ENCODE measurements at regions not wholly inside any gene's neighbourhood (a gene's known extent, or its start where the extent isn't known, plus 50 kb on each side); places are given as distances from the start of the nearest gene placed in this dataset.
"Not testable (repeated sequence)": the region's sequence is repeated elsewhere in the genome, so short reads cannot be mapped to it uniquely, and the experiment has no call there.

DNA sequence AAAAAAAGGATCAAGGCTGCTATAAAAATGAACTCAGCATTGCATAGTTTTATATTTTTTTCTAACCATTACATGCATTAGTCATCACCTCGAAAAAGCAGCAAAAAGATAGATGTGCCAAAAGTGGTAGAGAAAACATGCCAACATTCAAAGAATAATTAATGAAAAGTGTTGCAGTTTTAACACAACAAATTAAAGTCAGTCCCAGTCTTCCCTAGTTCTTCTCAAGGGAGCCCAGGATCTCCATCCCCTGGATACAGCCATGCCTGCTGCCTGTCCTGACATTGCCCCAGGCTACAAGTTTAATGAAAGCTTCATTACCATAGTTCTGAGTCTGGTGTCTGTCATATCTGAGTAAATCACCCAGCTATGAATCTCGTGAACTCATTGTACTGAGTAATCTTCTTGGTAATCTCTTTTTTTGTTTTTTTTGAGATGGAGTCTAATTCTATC, 116.6 kb upstream of the KLF12 start:
- Mint-ChIP-seq H3K27me3 (peaks cover 11% of the 10 kb centered on the region), H3K4me3 (no peak overlapping the region), H3K9me3 (peaks cover 3% of the 10 kb centered on the region), H3K4me1 (no peaks in the 10 kb centered on the region), H3K27ac (no peak overlapping the region), H3K36me3 (no peaks in the 10 kb centered on the region)
- DNase-seq (ENCODE audit: low spot score in 2 of 2): no peak
- ATAC-seq (ENCODE audit: low read depth): no peak

DNA sequence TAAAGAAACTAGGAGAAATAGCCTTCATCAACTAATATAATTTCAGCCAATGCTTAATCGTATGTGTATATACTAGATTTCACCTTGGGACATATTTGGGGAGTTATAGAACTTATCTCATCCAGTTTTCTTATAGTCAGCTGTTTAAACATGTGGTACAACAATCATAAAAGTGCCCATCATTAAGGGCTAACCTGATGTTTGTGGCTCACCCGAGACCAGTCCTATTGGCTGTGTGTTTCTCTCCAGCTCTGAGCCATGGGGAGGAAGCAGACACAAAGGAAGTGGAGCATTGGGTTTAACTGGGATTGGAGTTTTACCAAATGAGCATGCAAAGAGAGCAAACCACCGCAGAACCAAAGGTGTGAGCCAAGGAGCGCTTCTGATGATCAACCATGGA, 114.3 kb upstream of the KLF12 start:
- H3K27ac Mint-ChIP-seq: no peak overlapping the region
- peaks cover 3% of the 10 kb centered on the region for H3K9me3 Mint-ChIP-seq
- no peak for DNase-seq (ENCODE audit: low spot score in 2 of 2)
- H3K4me1 Mint-ChIP-seq: no peaks in the 10 kb centered on the region
- ATAC-seq (ENCODE audit: low read depth): no peak
- peaks cover 10% of the 10 kb centered on the region for H3K27me3 Mint-ChIP-seq
- H3K4me3 Mint-ChIP-seq: no peak overlapping the region
- no peaks in the 10 kb centered on the region for H3K36me3 Mint-ChIP-seq

DNA sequence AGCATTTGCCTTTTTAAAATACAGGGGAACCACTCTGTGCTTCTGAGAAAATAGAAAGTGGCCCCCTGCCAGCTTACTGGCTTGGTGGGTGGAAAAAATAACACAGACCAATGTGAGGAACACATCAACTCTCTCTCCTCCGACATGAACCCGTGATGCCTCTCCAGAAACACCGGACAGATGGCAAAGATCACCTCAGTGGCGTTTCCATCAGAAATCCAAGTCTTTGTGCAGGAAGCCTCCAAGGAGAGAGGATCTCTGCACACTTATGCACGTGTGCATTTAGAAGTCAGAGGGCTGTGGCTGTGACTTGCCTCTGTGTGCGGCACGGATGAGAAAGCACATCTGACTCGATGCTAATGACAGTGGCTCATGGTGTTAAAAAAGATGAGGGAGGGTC, 112.3 kb upstream of the KLF12 start:
- ATAC-seq (ENCODE audit: low read depth) (no peak), DNase-seq (ENCODE audit: low spot score in 2 of 2) (no peak)
- Mint-ChIP-seq H3K9me3 (peaks cover 3% of the 10 kb centered on the region), H3K27ac (no peak overlapping the region), H3K27me3 (peaks cover 10% of the 10 kb centered on the region), H3K4me3 (no peak overlapping the region), H3K4me1 (no peaks in the 10 kb centered on the region), H3K36me3 (no peaks in the 10 kb centered on the region)

DNA sequence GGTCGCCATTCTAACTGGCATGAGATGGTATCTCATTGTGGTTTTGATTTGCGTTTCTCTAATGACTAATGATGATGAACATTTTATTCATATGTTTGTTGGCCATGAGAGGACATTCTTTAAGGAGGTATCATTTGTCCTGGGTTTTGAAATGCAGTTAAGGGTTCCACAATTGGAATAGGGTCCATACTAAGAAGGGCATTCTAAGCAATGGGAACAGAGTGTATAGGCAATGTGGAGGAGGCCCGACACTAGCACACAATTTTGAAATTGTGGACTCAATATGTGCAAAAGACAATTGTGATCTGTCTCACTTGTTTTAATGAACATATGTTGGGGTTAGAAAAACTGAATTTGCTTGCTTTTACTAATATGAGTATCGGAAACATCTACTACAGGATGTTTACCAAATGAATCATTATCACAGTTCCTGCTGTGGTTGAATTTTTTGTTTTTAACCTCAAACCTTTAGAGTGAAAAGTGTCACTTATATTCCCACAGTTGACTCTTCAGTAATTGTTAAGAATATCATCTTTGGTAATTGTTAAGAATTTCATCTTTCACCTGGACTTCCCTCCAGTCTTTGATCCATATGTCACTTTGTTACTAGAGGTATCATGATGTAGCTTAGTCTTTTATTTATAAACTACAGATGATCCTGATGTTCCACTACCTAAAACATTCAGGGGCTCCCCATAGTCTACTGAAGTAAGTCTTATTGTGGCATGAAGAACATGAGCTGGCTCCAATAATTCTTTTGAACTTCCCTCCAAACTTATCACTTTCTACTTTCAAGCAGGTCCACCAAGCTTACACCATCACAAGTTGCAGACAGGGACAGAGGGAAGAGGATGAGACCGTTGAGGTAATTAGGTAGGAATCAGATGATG, 109.7 kb upstream of the KLF12 start:
- Mint-ChIP-seq H3K36me3 (no peaks in the 10 kb centered on the region), H3K4me3 (no peak overlapping the region), H3K9me3 (peaks cover 3% of the 10 kb centered on the region), H3K27ac (no peak overlapping the region), H3K4me1 (no peaks in the 10 kb centered on the region), H3K27me3 (peaks cover 5% of the 10 kb centered on the region)
- no peak for ATAC-seq (ENCODE audit: low read depth)
- DNase-seq (ENCODE audit: low spot score in 2 of 2): no peak

DNA sequence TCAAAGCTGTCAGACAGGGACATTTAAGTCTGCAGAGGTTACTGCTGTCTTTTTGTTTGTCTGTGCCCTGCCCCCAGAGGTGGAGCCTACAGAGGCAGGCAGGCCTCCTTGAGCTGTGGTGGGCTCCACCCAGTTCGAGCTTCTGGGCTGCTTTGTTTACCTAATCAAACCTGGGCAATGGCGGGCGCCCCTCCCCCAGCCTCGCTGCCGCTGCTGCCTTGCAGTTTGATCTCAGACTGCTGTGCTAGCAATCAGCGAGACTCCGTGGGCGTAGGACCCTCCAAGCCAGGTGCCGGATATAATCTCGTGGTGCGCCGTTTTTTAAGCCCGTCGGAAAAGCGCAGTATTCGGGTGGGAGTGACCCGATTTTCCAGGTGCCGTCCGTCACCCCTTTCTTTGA, 107.1 kb upstream of the KLF12 start:
- ATAC-seq (ENCODE audit: low read depth); H3K27ac Mint-ChIP-seq; H3K36me3 Mint-ChIP-seq; H3K4me1 Mint-ChIP-seq; H3K9me3 Mint-ChIP-seq; H3K27me3 Mint-ChIP-seq; DNase-seq (ENCODE audit: low spot score in 2 of 2); H3K4me3 Mint-ChIP-seq: not testable (repeated sequence)

DNA sequence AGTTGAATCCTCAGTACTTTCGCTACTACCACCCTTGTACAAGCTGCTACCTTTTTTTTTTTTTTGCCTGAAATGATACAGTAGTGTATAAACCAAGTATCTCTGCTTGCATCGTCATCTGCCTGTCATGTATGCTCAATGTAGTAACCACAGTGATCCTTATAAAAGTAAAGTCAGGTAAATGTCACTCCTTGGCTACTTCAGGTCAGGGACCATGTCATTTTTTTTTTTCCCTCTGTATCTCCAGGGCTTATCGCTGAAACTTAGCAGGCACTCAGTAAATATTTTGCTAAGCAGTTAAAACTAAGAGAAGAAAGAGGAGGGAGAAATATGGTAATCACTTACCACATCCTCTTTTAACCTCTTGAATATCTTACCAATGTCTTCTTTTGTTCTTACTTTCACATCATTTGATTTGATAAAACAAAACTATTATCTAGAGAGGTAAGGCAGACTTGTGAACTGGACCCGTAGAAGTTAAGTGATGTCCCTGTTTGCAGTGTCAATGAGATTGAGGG, 96.8 kb upstream of the KLF12 start:
- no peak overlapping the region for H3K4me3 Mint-ChIP-seq
- peaks cover 7% of the 10 kb centered on the region for H3K9me3 Mint-ChIP-seq
- H3K36me3 Mint-ChIP-seq: peaks cover 4% of the 10 kb centered on the region
- H3K27ac Mint-ChIP-seq: no peak overlapping the region
- ATAC-seq (ENCODE audit: low read depth) (no peak), DNase-seq (ENCODE audit: low spot score in 2 of 2) (no peak)
- no peaks in the 10 kb centered on the region for H3K27me3 Mint-ChIP-seq
- no peaks in the 10 kb centered on the region for H3K4me1 Mint-ChIP-seq

DNA sequence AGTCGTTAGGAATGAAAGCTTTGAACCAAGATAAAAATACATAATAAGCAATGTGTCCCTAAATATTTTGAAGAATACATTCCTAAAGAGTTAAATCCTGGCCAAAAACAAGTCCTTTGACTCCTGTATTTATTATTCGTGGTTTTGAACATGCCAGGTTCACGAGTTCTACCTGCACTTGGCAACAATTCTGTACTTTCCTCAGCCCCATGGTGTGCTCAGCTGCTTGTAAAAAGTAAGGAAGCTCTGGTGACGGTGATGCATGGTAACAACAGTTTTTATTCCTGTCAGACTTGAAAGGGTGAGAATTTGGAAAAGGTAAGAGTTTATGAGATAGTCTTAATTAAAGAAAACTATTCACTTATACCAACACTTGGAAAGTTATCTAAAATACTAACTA, 95.0 kb upstream of the KLF12 start:
- Mint-ChIP-seq H3K4me3 (no peak overlapping the region), H3K36me3 (peaks cover 4% of the 10 kb centered on the region), H3K4me1 (no peaks in the 10 kb centered on the region), H3K27me3 (no peaks in the 10 kb centered on the region), H3K9me3 (peaks cover 7% of the 10 kb centered on the region), H3K27ac (no peak overlapping the region)
- DNase-seq (ENCODE audit: low spot score in 2 of 2) (no peak), ATAC-seq (ENCODE audit: low read depth) (no peak)

DNA sequence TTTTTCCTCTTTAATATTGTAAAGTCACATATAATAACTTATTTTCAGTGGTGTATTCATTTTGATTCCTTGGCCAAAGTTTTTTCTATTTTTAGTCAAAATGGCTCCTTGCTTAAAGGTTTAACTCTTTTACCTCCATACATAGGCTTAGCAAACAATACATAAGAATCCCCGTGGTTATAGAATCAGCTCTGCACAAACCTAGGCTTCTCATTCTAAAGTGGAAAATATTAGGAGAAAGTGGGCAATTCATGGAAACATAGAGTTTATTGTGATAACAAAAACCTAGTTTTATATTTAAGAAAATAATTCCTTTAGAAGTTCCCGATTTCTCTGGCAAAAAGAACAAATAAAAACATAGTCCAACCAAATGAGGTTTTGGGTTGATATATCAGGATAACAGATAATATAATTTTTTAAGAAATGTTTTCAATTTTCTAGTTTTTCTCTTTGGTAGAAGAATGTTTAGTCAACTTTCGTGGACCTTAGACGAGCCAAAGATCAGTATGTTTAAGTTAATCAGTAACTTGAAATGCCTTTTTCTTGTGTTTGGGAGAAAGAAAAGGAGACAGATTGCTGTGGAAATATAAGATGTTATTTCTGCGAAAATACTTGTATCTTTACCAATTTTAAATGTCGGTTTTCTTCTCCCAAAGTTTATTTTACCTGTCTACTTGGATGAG, 93.4 kb upstream of the KLF12 start:
- H3K36me3 Mint-ChIP-seq: peaks cover 4% of the 10 kb centered on the region
- DNase-seq (ENCODE audit: low spot score in 2 of 2) (no peak), ATAC-seq (ENCODE audit: low read depth) (no peak)
- no peaks in the 10 kb centered on the region for H3K4me1 Mint-ChIP-seq
- peaks cover 7% of the 10 kb centered on the region for H3K9me3 Mint-ChIP-seq
- no peak overlapping the region for H3K27ac Mint-ChIP-seq
- peaks cover 2% of the 10 kb centered on the region for H3K27me3 Mint-ChIP-seq
- no peak overlapping the region for H3K4me3 Mint-ChIP-seq

DNA sequence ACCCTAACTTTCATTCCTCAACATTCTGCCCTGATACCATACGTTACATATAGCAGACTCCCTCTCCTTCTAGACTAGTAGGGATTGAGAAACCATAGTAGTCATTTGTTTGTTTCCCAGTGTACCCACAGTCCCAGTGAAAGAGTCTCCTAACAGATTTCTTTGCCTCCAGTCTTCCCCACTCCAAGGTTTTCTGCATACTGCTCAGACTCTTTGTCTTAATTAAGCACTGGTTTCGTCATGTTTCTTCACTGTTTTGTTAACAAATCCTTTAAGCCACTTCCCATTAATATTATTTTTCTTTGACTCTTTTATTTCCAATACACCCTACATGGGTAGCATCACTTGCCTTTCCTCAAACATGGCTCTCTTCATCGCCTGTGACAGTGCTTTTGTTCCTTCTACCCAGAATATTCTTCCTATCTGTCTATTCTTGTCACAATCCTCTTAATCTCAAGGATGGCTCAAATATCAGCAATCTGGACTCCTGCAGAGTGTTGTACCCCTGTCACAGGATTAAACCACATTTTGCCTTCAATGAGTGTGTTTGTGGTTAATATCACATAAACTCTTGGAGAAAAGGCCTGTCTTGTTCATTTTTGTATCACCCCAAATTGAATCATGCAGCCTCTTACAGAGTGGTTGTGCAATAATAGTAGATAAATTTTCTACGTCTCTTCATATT, 92.7 kb upstream of the KLF12 start:
- Mint-ChIP-seq H3K27me3 (peaks cover 2% of the 10 kb centered on the region), H3K9me3 (peaks cover 7% of the 10 kb centered on the region), H3K27ac (no peak overlapping the region), H3K4me1 (no peaks in the 10 kb centered on the region), H3K4me3 (no peak overlapping the region), H3K36me3 (peaks cover 4% of the 10 kb centered on the region)
- DNase-seq (ENCODE audit: low spot score in 2 of 2): no peak
- no peak for ATAC-seq (ENCODE audit: low read depth)

DNA sequence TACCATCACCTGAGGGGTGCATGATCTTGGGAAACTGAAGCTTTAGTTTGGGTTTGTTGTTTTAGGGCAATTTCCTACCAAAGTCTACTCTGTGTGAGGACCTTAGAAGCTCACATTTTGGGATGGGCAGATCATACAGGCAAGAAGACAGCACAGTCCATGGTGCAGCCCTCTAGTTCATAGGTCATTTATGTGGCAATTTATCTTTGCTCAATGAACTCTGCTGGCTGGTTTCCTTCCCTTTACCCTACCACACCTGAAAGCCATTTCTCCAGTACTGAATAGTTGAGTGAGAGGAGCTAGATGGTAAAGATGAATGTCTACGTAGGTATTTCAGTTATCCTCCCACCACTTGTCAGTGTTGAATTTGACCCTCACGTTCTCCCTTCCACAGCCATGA, 87.5 kb upstream of the KLF12 start:
- Mint-ChIP-seq H3K4me1 (no peaks in the 10 kb centered on the region), H3K27ac (no peak overlapping the region), H3K27me3 (peaks cover 2% of the 10 kb centered on the region), H3K9me3 (no peaks in the 10 kb centered on the region), H3K36me3 (no peaks in the 10 kb centered on the region), H3K4me3 (no peak overlapping the region)
- ATAC-seq (ENCODE audit: low read depth) (no peak), DNase-seq (ENCODE audit: low spot score in 2 of 2) (no peak)

DNA sequence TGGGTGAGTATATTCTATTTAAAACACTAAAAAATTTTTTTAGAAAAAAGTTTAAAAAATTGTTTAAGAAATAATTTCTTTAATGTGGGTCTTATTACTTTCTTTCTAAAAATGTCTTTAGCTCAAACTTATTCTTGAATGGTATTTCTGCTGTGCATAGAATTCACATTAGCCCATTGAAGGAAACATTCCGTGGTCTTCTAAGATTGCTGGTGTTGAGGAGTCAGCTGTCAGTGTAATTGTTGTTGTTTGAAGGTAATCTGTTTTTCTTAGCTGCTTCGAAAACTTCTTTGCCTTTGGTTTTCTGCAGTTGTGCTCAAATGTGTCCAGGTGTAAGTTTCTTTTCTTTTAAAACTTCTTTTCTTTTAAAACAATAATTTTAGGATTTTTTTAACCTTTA, 85.4 kb upstream of the KLF12 start:
- H3K36me3 Mint-ChIP-seq: no peaks in the 10 kb centered on the region
- DNase-seq (ENCODE audit: low spot score in 2 of 2) (no peak), ATAC-seq (ENCODE audit: low read depth) (no peak)
- H3K9me3 Mint-ChIP-seq: no peaks in the 10 kb centered on the region
- H3K4me3 Mint-ChIP-seq: no peak overlapping the region
- H3K27ac Mint-ChIP-seq: no peak overlapping the region
- no peaks in the 10 kb centered on the region for H3K4me1 Mint-ChIP-seq
- peaks cover 2% of the 10 kb centered on the region for H3K27me3 Mint-ChIP-seq

DNA sequence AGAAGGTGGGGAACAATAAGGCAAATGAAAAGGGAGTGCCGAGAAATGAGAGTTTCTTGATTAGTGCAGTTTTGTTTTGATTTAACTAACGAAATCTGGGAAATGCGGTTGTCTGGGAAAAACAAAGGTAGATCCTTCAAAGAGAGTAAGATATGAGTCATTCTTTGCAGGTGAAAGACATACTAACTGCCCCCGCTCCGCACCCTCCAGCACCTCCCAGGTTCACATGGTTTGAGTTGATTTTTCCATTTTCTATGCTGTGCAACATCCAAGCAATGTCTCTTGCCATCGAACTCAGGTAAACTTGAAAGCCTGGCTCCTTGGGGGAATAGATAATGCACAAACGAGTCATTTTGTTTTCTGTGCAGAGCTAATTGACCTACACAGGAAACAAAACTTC, 84.1 kb upstream of the KLF12 start:
- H3K4me1 Mint-ChIP-seq: peaks cover 3% of the 10 kb centered on the region
- no peaks in the 10 kb centered on the region for H3K27me3 Mint-ChIP-seq
- no peaks in the 10 kb centered on the region for H3K9me3 Mint-ChIP-seq
- H3K4me3 Mint-ChIP-seq: no peak overlapping the region
- no peak for ATAC-seq (ENCODE audit: low read depth)
- no peaks in the 10 kb centered on the region for H3K36me3 Mint-ChIP-seq
- no peak for DNase-seq (ENCODE audit: low spot score in 2 of 2)
- H3K27ac Mint-ChIP-seq: no peak overlapping the region

DNA sequence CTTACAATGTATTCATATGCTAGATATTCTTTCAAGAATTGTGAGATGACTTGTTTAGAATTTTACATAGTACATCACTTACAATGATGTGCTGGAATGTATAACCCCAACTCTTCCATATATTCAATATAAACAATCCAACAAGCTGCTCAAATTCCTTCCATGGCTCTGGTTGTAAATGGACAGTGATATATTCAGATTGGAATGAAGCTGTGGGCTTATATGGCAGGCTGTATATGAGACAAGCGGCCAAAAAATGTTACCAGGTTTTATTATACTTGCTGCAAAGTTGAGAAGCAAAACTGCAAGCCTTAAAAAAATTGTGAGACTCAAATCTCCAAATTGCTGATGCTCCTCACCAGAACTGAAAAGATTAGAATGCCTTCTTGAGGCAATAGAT, 83.6 kb upstream of the KLF12 start:
- ATAC-seq (ENCODE audit: low read depth) (no peak), DNase-seq (ENCODE audit: low spot score in 2 of 2) (no peak)
- Mint-ChIP-seq H3K36me3 (no peaks in the 10 kb centered on the region), H3K27me3 (no peaks in the 10 kb centered on the region), H3K4me3 (no peak overlapping the region), H3K27ac (no peak overlapping the region), H3K9me3 (no peaks in the 10 kb centered on the region), H3K4me1 (peaks cover 3% of the 10 kb centered on the region)

DNA sequence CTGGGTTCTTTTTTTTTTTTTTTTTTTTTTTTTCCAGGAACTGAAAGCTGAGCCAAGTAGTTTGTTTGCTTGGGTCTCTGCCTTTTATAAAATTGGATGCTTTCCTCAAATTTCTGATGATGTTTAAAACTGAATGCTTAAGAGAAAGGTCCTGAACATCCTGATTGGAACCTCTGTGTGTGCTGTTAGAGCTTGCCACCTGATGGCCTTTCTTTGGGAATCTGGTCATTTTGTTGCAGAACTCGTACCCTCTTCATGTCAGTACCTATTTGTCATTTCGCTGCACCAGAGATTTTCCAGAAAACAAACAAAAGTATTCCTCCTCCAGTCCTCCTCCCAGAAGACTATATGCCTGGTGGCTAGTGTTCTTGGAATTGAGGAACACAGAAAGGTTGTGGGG, 81.2 kb upstream of the KLF12 start:
- H3K27me3 Mint-ChIP-seq: no peaks in the 10 kb centered on the region
- H3K36me3 Mint-ChIP-seq: no peaks in the 10 kb centered on the region
- no peak overlapping the region for H3K4me3 Mint-ChIP-seq
- no peak for DNase-seq (ENCODE audit: low spot score in 2 of 2)
- ATAC-seq (ENCODE audit: low read depth): no peak
- H3K27ac Mint-ChIP-seq: no peak overlapping the region
- no peaks in the 10 kb centered on the region for H3K9me3 Mint-ChIP-seq
- H3K4me1 Mint-ChIP-seq: peaks cover 6% of the 10 kb centered on the region
